GM13976 (cell line): ENCODE measurements at regions not wholly inside any gene's neighbourhood (a gene's known extent, or its start where the extent isn't known, plus 50 kb on each side); places are given as distances from the start of the nearest gene placed in this dataset.
"Not testable (repeated sequence)": the region's sequence is repeated elsewhere in the genome, so short reads cannot be mapped to it uniquely, and the experiment has no call there.

ENCODE experiments used
- DNase-seq: peaks from one replicate; pipeline ENCODE4 v3.0.0; 2012; ENCODE audit warnings: low spot score
- in situ Hi-C: fragments of 300-500 bp; cut with MboI; formaldehyde crosslinking; loops from one replicate; pipeline ENCODE4 v1.12.0; 2022; ENCODE audit warnings: low sequenced_read_pairs, mixed read lengths, inconsistent platforms; ENCODE audit not compliant: unreplicated experiment
- TF ChIP-seq, protein P1 (sequence below): IDR thresholded peaks from 2 replicates; pipeline ENCODE4 v1.5.1; 2012; ENCODE audit warnings: borderline replicate concordance, mild to moderate bottlenecking; ENCODE audit not compliant: insufficient read depth; ENCODE audit errors: extremely low read depth, missing control alignments, control extremely low read depth

DNA sequence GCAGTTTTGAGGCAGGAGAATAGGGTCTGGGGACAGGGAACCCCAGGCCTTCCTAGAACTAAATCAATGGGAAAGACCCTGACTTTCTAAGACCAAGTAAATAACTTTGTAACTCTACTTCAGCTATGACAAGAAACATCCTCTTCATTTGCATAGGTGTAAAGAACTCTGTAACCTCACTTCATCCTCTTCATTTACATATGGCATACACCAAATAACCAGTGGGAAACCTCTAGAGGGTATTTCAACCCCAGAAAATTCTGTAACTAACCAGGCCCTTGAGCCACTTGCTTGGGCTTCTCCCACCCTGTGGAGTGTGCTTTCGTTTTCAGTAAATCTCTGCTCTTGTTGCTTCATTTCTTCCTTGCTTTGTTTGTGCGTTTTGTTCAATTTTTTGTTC is 495.6 kb downstream of the SIPA1L2 start:
- no peak for DNase-seq
- TF ChIP-seq, protein P1, sequence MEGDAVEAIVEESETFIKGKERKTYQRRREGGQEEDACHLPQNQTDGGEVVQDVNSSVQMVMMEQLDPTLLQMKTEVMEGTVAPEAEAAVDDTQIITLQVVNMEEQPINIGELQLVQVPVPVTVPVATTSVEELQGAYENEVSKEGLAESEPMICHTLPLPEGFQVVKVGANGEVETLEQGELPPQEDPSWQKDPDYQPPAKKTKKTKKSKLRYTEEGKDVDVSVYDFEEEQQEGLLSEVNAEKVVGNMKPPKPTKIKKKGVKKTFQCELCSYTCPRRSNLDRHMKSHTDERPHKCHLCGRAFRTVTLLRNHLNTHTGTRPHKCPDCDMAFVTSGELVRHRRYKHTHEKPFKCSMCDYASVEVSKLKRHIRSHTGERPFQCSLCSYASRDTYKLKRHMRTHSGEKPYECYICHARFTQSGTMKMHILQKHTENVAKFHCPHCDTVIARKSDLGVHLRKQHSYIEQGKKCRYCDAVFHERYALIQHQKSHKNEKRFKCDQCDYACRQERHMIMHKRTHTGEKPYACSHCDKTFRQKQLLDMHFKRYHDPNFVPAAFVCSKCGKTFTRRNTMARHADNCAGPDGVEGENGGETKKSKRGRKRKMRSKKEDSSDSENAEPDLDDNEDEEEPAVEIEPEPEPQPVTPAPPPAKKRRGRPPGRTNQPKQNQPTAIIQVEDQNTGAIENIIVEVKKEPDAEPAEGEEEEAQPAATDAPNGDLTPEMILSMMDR = no peak
- in situ Hi-C loops = no loop called here

DNA sequence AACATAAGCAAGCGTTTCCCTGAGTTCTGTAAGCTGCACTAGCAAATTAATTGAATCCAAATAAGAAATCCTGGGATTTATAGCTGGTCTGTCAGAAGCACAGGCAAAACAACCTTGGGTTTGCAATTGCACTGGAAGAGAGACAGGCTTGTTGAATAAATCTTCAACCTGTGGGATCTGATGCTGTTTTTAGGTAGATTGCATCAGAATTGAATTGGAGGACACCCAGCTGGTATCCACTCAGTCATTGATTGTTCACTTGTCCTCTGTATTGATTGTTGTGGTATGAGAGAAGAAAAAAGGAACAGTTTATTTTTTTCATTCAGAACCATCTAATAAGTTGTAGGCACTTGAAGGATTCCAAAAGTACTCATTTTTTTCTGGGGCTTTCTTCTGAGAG is 497.4 kb downstream of the SIPA1L2 start:
- TF ChIP-seq, protein P1 = no peak
- in situ Hi-C loops = no loop called here
- DNase-seq = no peak

DNA sequence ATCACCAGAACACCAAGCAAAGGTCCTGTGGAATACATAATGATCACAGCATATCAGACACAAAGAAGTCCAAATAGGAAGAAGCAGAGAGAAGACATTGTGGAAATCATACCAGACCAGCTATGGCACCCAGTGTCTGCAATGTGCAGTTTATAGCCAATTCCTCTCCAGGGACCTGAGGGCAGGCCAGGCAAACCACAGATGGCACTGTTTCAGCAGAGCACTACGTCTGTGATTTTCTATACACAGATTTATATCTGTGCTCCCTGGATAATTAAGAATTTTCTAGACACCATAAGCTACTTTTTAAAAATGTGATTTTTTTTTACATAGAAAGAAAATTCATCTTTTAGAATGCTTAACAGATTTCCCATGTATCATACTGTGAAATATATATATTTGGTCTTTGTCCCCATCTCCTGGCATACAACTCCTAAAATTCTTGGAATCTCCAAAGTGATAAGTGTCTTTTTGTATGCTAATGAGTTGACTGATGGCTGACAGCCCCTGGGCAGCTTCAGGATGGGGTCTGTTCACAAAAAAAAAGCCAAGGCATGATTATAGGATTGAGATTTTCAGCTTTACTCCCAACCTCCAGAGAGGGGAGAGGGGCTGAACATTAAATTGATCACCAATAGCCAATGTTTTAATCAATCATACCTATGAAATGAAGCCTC is 498.1 kb downstream of the SIPA1L2 start:
- TF ChIP-seq, protein P1 = no peak
- in situ Hi-C loops = no loop called here
- DNase-seq = no peak

DNA sequence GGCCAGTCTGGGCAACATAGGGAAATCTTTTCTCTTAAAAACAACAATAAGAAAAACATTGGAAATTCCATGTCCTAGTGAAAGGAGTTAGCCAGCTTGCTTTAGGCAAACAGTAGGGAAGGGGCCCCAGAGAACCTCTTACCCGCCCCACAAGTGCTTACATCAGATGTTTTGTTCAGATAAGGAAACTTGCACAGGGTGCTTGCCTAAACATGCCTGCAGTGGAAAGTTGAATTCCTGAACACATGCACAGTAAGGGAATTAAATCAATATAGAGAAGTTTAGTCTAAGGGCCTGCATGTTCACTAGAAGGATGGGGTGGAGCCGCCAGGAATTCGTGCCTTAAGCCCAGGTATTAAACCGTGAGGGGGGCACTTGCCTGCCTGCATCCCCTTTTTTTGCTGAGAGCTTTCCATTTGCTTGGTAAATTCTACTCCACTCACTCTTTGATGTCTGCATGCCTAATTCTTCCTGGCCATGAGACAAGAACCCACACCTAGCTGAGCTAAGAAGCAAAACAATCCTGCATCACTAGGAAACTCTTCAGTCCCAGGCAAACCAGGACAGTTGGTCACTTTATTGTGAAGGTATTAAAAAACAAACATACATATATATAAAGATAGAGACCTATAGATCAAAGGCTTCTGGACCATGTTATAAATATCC is 499.0 kb downstream of the SIPA1L2 start:
- TF ChIP-seq, protein P1 = no peak
- no peak for DNase-seq
- in situ Hi-C loops = no loop called here

- no peak for DNase-seq
- TF ChIP-seq, protein P1 = no peak
- in situ Hi-C loops = no loop called here
These were observed 500.6 kb downstream of the DISC1 start for GRCh38 chr1:232127190-232127589.

DNA sequence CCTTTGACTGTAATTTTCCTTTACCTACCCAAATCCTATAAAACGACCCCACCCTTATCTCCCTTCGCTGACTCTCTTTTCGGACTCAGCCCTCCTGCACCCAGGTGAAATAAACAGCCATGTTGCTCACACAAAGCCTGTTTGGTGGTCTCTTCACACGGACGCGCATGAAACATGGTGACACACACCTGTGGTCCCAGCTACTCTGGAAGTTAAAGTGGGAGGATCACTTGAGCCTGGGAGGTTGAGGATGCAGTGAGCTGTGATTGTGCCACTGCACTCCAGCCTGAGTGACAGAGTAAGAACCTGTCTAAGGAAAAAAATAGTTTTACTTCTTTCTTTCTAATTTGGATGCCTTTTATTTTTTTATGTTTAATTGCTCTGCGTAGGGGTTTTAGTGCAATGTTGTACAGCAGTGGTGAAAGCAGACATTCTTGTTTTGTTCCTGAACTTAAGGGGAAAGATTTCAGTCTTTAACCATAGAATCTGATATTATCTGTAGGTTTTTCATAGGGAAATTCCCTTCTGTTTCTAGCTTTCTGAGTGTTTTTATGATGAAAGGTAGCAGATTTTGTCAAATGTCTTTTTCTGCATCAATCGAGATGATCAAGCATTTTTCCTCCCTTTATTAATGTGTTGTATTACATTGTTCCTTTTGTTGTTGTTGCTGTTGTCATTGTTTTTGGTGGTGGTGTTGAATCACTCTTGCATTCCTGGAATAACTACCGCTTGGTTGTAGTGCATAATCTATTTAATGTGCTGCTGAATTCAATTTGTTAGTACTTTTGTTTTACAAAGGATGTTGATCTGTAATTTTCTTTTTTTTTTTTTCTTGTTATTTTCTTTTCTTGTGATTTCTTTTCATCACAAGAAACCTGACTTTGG is 497.4 kb downstream of the DISC1 start:
- in situ Hi-C loops = no loop called here
- TF ChIP-seq, protein P1 = no peak
- DNase-seq = no peak

GRCh38 chr1:232117903-232118302 is 491.3 kb downstream of the DISC1 start:
- DNase-seq, in situ Hi-C loops: not testable (repeated sequence)
